Fibroblast of skin of right biceps (primary cell): ENCODE measurements at regions not wholly inside any gene's neighbourhood (a gene's known extent, or its start where the extent isn't known, plus 50 kb on each side); places are given as distances from the start of the nearest gene placed in this dataset.
"Not testable (repeated sequence)": the region's sequence is repeated elsewhere in the genome, so short reads cannot be mapped to it uniquely, and the experiment has no call there.

ENCODE experiments used
- DNase-seq: peaks from one replicate; pipeline ENCODE4 v3.0.0-alpha.2; 2013

- DNase-seq: no peak
These were observed 490.9 kb upstream of the CBLB start for GRCh38 chr3:106359692-106360091.

- DNase-seq: not testable (repeated sequence)
These were observed 492.1 kb upstream of the CBLB start for GRCh38 chr3:106360901-106361300.

GRCh38 chr3:106364477-106364876, 495.7 kb upstream of the CBLB start:
- DNase-seq: no peak

- no peak for DNase-seq
These were observed 496.4 kb upstream of the CBLB start for GRCh38 chr3:106365061-106365691.

GRCh38 chr3:106366352-106366751, 497.5 kb upstream of the CBLB start:
- DNase-seq: no peak

GRCh38 chr3:106367496-106367895, 498.7 kb upstream of the CBLB start:
- no peak for DNase-seq

- DNase-seq: peak; percentile 43
These were observed 502.6 kb upstream of the CBLB start for GRCh38 chr3:106371221-106371970.

- peak; percentile 20 for DNase-seq
These were observed 503.4 kb upstream of the CBLB start for GRCh38 chr3:106371971-106372805.

GRCh38 chr3:106372806-106373190, 504.0 kb upstream of the CBLB start:
- DNase-seq: no peak

- peak; percentile 49 for DNase-seq
These were observed 507.3 kb upstream of the CBLB start for GRCh38 chr3:106376016-106376570.

GRCh38 chr3:106379251-106379750, 510.5 kb upstream of the CBLB start:
- no peak for DNase-seq

- DNase-seq: no peak
These were observed 511.4 kb upstream of the CBLB start for GRCh38 chr3:106380232-106380631.

GRCh38 chr3:106381286-106381938, 512.6 kb upstream of the CBLB start:
- no peak for DNase-seq

- no peak for DNase-seq
These were observed 513.1 kb upstream of the CBLB start for GRCh38 chr3:106381939-106382335.

GRCh38 chr3:106386050-106386449, 517.2 kb upstream of the CBLB start:
- no peak for DNase-seq

- DNase-seq: peak; percentile 62
These were observed 524.1 kb upstream of the CBLB start for GRCh38 chr3:106392915-106393314.

GRCh38 chr3:106397006-106397405, 528.2 kb upstream of the CBLB start:
- no peak for DNase-seq

- DNase-seq: peak; percentile 61
These were observed 530.2 kb upstream of the CBLB start for GRCh38 chr3:106398891-106399600.

- no peak for DNase-seq
These were observed 530.9 kb upstream of the CBLB start for GRCh38 chr3:106399761-106400160.

- peak; percentile 37 for DNase-seq
These were observed 533.1 kb upstream of the CBLB start for GRCh38 chr3:106401666-106402490.
